ENCODE measurements at regions not wholly inside any gene's neighbourhood (a gene's known extent, or its start where the extent isn't known, plus 50 kb on each side); places are given as distances from the start of the nearest gene placed in this dataset.

GRCh38 chr5:2006193-2006970, 123.7 kb upstream of the IRX4 start:
- BruUV-seq (replicated peaks), result no TSS peak
- intact Hi-C loops (cut with micrococcal nuclease), result no loop called here
- DNase-seq, result no peak
- ATAC-seq, result no peak
- CTCF ChIA-PET, result no interaction called here
- no peaks in the 10 kb centered on the region for H3K4me1 ChIP-seq (ENCODE audit: insufficient read depth, low read length)
- no peak overlapping the region for H3K9ac ChIP-seq (ENCODE audit: low read length)
- H3K9me2 ChIP-seq (replicated peaks; ENCODE audit: low read length), result no peaks in the 10 kb centered on the region
- H3K36me3 ChIP-seq (ENCODE audit: low read depth, low read length), result no peaks in the 10 kb centered on the region
- H3K79me2 ChIP-seq (ENCODE audit: low read length), result no peaks in the 10 kb centered on the region
- TF ChIP-seq EZH2phosphoT487 (IDR thresholded peaks at IDR 0.05; ENCODE audit: borderline replicate concordance, low read length) (no peak), CTCF (conservative IDR thresholded peaks at IDR 0.05; ENCODE audit: low read depth, low read length) (no peak), EZH2 (IDR thresholded peaks at IDR 0.05; ENCODE audit: low read length, unreplicated experiment) (no peak)
- no peaks in the 10 kb centered on the region for H3F3A ChIP-seq (ENCODE audit: low read length, unreplicated experiment)
- no peaks in the 10 kb centered on the region for H4K20me1 ChIP-seq (ENCODE audit: low read length)
- no peaks in the 10 kb centered on the region for H3K9me3 ChIP-seq (ENCODE audit: low read length)
- POLR2A ChIA-PET (ENCODE audit: unreplicated experiment), result no interaction called here
- H3K27ac ChIP-seq (ENCODE audit: low read length), result no peak overlapping the region
- no peak overlapping the region for H2AFZ ChIP-seq (ENCODE audit: low read length)
- no peak overlapping the region for H3K4me3 ChIP-seq (ENCODE audit: low read length)
- H3K27me3 ChIP-seq (ENCODE audit: low read length), result peaks cover 97% of the 10 kb centered on the region
- H3K4me2 ChIP-seq (ENCODE audit: low read length), result no peak overlapping the region

- Histone ChIP-seq H2AFZ (ENCODE audit: low read length) (no peak overlapping the region), H3K4me2 (ENCODE audit: low read length) (no peak overlapping the region), H3K36me3 (ENCODE audit: low read depth, low read length) (no peaks in the 10 kb centered on the region), H4K20me1 (ENCODE audit: low read length) (no peaks in the 10 kb centered on the region), H3K27ac (ENCODE audit: low read length) (no peak overlapping the region), H3K9me2 (replicated peaks; ENCODE audit: low read length) (no peaks in the 10 kb centered on the region), H3K9me3 (ENCODE audit: low read length) (no peaks in the 10 kb centered on the region), H3F3A (ENCODE audit: low read length, unreplicated experiment) (no peaks in the 10 kb centered on the region), H3K27me3 (ENCODE audit: low read length) (peaks cover 97% of the 10 kb centered on the region), H3K9ac (ENCODE audit: low read length) (no peak overlapping the region), H3K4me3 (ENCODE audit: low read length) (no peak overlapping the region), H3K4me1 (ENCODE audit: insufficient read depth, low read length) (no peaks in the 10 kb centered on the region), H3K79me2 (ENCODE audit: low read length) (no peaks in the 10 kb centered on the region)
- ChIA-PET POLR2A (ENCODE audit: unreplicated experiment) (no interaction called here), CTCF (no interaction called here)
- DNase-seq (no peak), ATAC-seq (no peak)
- BruUV-seq (replicated peaks), result no TSS peak
- intact Hi-C loops (cut with micrococcal nuclease), result no loop called here
- no peak for TF ChIP-seq EZH2 (IDR thresholded peaks at IDR 0.05; ENCODE audit: low read length, unreplicated experiment)
- TF ChIP-seq EZH2phosphoT487 (IDR thresholded peaks at IDR 0.05; ENCODE audit: borderline replicate concordance, low read length), result no peak
- TF ChIP-seq CTCF (conservative IDR thresholded peaks at IDR 0.05; ENCODE audit: low read depth, low read length), result no peak
Observed at GRCh38 chr5:2005101-2006041, 122.6 kb upstream of the IRX4 start.
